ENCODE measurements at regions not wholly inside any gene's neighbourhood (a gene's known extent, or its start where the extent isn't known, plus 50 kb on each side); places are given as distances from the start of the nearest gene placed in this dataset.

GRCh38 chr17:77001487-77001886 is 133.3 kb downstream of the MGAT5B start:
- no peak for DNase-seq (ENCODE audit: low read depth in 1 of 2, low spot score in 1 of 2)
- Histone ChIP-seq H3K27me3 (ENCODE audit: insufficient read depth, poor library complexity, severe bottlenecking) (peaks cover 9% of the 10 kb centered on the region), H3K4me3 (replicated peaks; ENCODE audit: insufficient read depth, low read length) (no peak overlapping the region), H3K27ac (replicated peaks) (no peak overlapping the region)
- TF ChIP-seq REST (IDR thresholded peaks at IDR 0.05; ENCODE audit: insufficient replicate concordance, low read depth) = no peak
- no peak for TF ChIP-seq POLR2AphosphoS5 (IDR thresholded peaks at IDR 0.05; ENCODE audit: low read depth)
- TF ChIP-seq SPI1 (IDR thresholded peaks at IDR 0.05; ENCODE audit: borderline replicate concordance, low read depth) = no peak
- TF ChIP-seq GABPA (IDR thresholded peaks at IDR 0.05; ENCODE audit: low read depth) = no peak
- no peak for TF ChIP-seq CTCF (IDR thresholded peaks at IDR 0.05; ENCODE audit: insufficient read depth, low read length)

GRCh38 chr17:77002103-77003045 is 134.2 kb downstream of the MGAT5B start:
- TF ChIP-seq GABPA (IDR thresholded peaks at IDR 0.05; ENCODE audit: low read depth) = no peak
- Histone ChIP-seq H3K27ac (replicated peaks) (no peak overlapping the region), H3K27me3 (ENCODE audit: insufficient read depth, poor library complexity, severe bottlenecking) (peaks cover 9% of the 10 kb centered on the region), H3K4me3 (replicated peaks; ENCODE audit: insufficient read depth, low read length) (no peak overlapping the region)
- DNase-seq (ENCODE audit: low read depth in 1 of 2, low spot score in 1 of 2) = no peak

- peaks cover 5% of the 10 kb centered on the region for H3K27me3 ChIP-seq (ENCODE audit: insufficient read depth, poor library complexity, severe bottlenecking)
- H3K4me3 ChIP-seq (replicated peaks; ENCODE audit: insufficient read depth, low read length) = no peak overlapping the region
- TF ChIP-seq REST (IDR thresholded peaks at IDR 0.05; ENCODE audit: insufficient replicate concordance, low read depth) = no peak
- no peak for TF ChIP-seq GABPA (IDR thresholded peaks at IDR 0.05; ENCODE audit: low read depth)
- no peak for TF ChIP-seq CTCF (IDR thresholded peaks at IDR 0.05; ENCODE audit: insufficient read depth, low read length)
- TF ChIP-seq SPI1 (IDR thresholded peaks at IDR 0.05; ENCODE audit: borderline replicate concordance, low read depth) = no peak
- no peak for TF ChIP-seq POLR2AphosphoS5 (IDR thresholded peaks at IDR 0.05; ENCODE audit: low read depth)
- DNase-seq (ENCODE audit: low read depth in 1 of 2, low spot score in 1 of 2) = no peak
- no peak overlapping the region for H3K27ac ChIP-seq (replicated peaks)
These were observed 135.5 kb downstream of the MGAT5B start for GRCh38 chr17:77003699-77004098.

GRCh38 chr17:77006971-77007649 is 133.7 kb upstream of the SEC14L1 start:
- Histone ChIP-seq H3K27ac (replicated peaks) (no peak overlapping the region), H3K4me3 (replicated peaks; ENCODE audit: insufficient read depth, low read length) (no peak overlapping the region)
- TF ChIP-seq CTCF (IDR thresholded peaks at IDR 0.05; ENCODE audit: insufficient read depth, low read length) (no peak), POLR2AphosphoS5 (IDR thresholded peaks at IDR 0.05; ENCODE audit: low read depth) (no peak)

More at GRCh38 chr17:77006971-77007649, 133.7 kb upstream of the SEC14L1 start:
- no peak for DNase-seq (ENCODE audit: low read depth in 1 of 2, low spot score in 1 of 2)
- no peaks in the 10 kb centered on the region for H3K27me3 ChIP-seq (ENCODE audit: insufficient read depth, poor library complexity, severe bottlenecking)

All from HL-60 (cell line).